Right cardiac atrium (tissue), 5 donors: ENCODE measurements at regions not wholly inside any gene's neighbourhood (a gene's known extent, or its start where the extent isn't known, plus 50 kb on each side); places are given as distances from the start of the nearest gene placed in this dataset.

Experiments used
- ATAC-seq, 2 donors: fragments of 200-7000 bp; cut with Tn5 transposase; one replicate each; pipeline versions ENCODE4 v1.8.0 to v1.9.1; 2020; ENCODE audit warnings: moderate library complexity in 2 of 2, mild to moderate bottlenecking in 1 of 2
- DNase-seq, 3 donors: peaks; one replicate each; pipeline ENCODE4 v3.0.0-alpha.2; 2020
- H3K27ac ChIP-seq: one replicate; pipeline ENCODE4 v1.5.1; 2013; ENCODE audit warnings: mild to moderate bottlenecking, low read length, control low read depth, moderate library complexity
- H3K27me3 ChIP-seq: one replicate; pipeline ENCODE4 v1.6.1; 2013; ENCODE audit not compliant: control insufficient read depth, insufficient read depth
- H3K4me1 ChIP-seq: one replicate; pipeline ENCODE4 v1.6.1; 2013; ENCODE audit warnings: low read length; ENCODE audit not compliant: control insufficient read depth, insufficient read depth
- H3K4me3 ChIP-seq: one replicate; pipeline ENCODE4 v1.5.1; 2013; ENCODE audit warnings: low read length, control low read depth
- H3K9me3 ChIP-seq: one replicate; pipeline ENCODE4 v1.6.1; 2013; ENCODE audit warnings: low read length; ENCODE audit not compliant: control insufficient read depth
- WGBS: extraction: QIAGEN DNeasy Blood & Tissue Kit; methylation state at CpG from one replicate; pipeline ENCODE4 v1.1.7; 2013; 5-methylcytosine and 5-hydroxymethylcytosine counted together
- intact Hi-C, 4 donors: fragments of 100-400 bp; cut with DNase I; formaldehyde crosslinking; loops; one replicate each; pipeline versions ENCODE4 v1.11.0 to v1.14.0; 2022 to 2023
- donor health status: healthy with polysubstance abuse.
- donor health status: DM: no; HTN: yes; CAD: no.
- donor health status: DM: no; HTN: no; CAD: no.
- donor health status: DM: no; HTN: yes; CAD: no; lungs with severe emphysema.
- donor health status: DM: yes; HTN: yes; CAD: no.

DNA sequence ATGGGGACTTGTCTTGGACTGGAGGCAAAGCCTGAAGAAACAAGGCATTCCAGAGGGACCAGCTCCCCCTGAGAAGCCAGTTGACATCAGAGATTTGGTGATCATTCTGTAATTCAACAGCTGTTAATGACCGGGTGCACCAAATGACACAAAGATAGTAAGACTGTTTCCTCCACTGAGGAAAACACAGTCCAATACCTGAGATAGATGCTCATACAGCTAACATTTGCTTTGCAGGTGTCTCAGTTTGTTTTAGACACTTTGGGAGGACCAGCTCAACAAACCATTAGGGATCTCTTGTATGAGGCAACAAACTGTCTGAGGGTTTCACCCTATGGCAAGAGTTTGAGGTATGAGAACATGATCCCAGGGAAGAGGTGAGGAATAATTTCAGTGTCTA lies 237.2 kb upstream of the PLET1 start:
- no peak overlapping the region for H3K27ac ChIP-seq
- intact Hi-C loops: no loop called here
- 74% methylated on average over 1 of the region's 1 CpG for WGBS
- ATAC-seq (no peak), DNase-seq (no peak)
- no peaks in the 10 kb centered on the region for H3K4me1 ChIP-seq
- no peaks in the 10 kb centered on the region for H3K9me3 ChIP-seq
- H3K4me3 ChIP-seq: no peak overlapping the region
- H3K27me3 ChIP-seq: no peaks in the 10 kb centered on the region

GRCh38 chr11:112498701-112499100 lies 238.0 kb upstream of the PLET1 start:
- H3K27ac ChIP-seq: no peak overlapping the region
- H3K4me3 ChIP-seq: no peak overlapping the region
- no peaks in the 10 kb centered on the region for H3K4me1 ChIP-seq
- DNase-seq (no peak), ATAC-seq (no peak)
- no peaks in the 10 kb centered on the region for H3K9me3 ChIP-seq
- no peaks in the 10 kb centered on the region for H3K27me3 ChIP-seq
- WGBS: 74% methylated on average over 5 of the region's 5 CpGs
- intact Hi-C loops: no loop called here

DNA sequence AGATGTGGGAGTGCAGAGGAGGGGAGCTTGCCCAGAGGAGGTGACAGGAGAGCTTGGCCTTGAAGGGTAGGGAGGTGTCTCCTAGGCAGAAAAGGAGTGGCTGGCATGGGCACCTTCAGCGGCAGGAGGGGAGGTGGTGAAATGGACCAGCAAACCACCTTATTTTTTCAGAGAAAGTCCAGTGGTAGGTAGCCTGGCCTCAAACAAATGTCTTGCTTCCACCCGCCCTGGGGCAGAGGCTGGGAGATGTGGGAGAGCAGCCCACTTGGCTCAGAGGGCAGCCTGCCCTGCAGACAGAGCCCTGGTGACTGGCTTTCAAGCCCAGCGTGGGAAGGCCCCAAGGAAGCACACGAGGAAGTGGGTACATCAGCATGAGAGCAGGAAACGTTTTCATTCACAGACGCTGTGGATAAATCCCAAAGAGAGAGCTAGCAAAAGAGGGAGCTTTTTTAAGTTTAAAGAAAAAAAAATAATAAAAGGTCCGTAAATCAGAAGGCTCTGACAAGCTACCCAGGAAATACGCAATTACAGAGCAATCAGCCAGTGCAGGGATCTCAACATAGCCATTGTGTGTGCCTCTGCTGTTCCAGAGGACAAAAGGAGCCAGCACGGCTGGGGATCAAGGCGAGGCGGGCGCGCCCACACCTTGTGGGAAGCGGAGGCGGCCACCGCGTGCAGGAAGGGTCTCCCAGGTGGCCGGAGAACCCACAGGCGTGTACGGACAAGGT lies 238.7 kb upstream of the PLET1 start:
- intact Hi-C loops: no loop called here
- H3K4me3 ChIP-seq: no peak overlapping the region
- 71% methylated on average over 20 of the region's 20 CpGs for WGBS
- DNase-seq: no peak
- H3K9me3 ChIP-seq: no peaks in the 10 kb centered on the region
- no peak overlapping the region for H3K27ac ChIP-seq
- H3K27me3 ChIP-seq: no peaks in the 10 kb centered on the region
- no peak for ATAC-seq
- no peaks in the 10 kb centered on the region for H3K4me1 ChIP-seq

GRCh38 chr11:112499881-112500204 lies 239.2 kb upstream of the PLET1 start:
- no peaks in the 10 kb centered on the region for H3K4me1 ChIP-seq
- WGBS: 92% methylated on average over 10 of the region's 10 CpGs
- intact Hi-C loops: no loop called here

GRCh38 chr11:112503410-112503809 lies 242.8 kb upstream of the PLET1 start:
- H3K4me3 ChIP-seq: no peak overlapping the region
- H3K27ac ChIP-seq: no peak overlapping the region
- H3K27me3 ChIP-seq: no peaks in the 10 kb centered on the region
- intact Hi-C loops: no loop called here
- DNase-seq (no peak), ATAC-seq (no peak)
- H3K4me1 ChIP-seq: no peaks in the 10 kb centered on the region
- H3K9me3 ChIP-seq: no peaks in the 10 kb centered on the region
- WGBS: 72% methylated on average over 5 of the region's 5 CpGs

More at GRCh38 chr11:112499881-112500204, 239.2 kb upstream of the PLET1 start:
- ATAC-seq (no peak), DNase-seq (no peak)
- Histone ChIP-seq H3K27ac (no peak overlapping the region), H3K4me3 (no peak overlapping the region), H3K9me3 (no peaks in the 10 kb centered on the region), H3K27me3 (no peaks in the 10 kb centered on the region)

DNA sequence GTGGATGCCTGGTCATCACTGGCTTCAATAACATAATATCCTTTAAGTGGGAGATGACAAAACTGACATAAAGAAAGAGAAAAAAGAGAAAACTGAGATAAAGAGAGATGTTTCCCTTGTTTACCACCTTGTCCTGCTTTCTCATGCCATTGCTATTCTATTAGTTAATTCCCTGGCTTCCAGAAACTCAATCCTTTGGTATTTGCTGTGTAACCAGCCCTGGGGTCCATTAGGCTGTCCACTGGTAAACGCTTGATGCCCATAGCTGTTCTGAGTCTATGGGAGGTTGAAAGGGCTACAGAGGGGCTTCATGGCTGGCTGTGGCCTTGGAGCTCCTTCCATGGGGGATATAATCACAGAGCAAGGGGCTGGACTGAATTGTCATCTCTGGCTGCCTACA lies 243.4 kb upstream of the PLET1 start:
- Histone ChIP-seq H3K9me3 (no peaks in the 10 kb centered on the region), H3K4me1 (no peaks in the 10 kb centered on the region), H3K4me3 (no peak overlapping the region), H3K27me3 (no peaks in the 10 kb centered on the region), H3K27ac (no peak overlapping the region)
- DNase-seq (no peak), ATAC-seq (no peak)
- intact Hi-C loops: no loop called here
- WGBS: 91% methylated on average over 1 of the region's 1 CpG

DNA sequence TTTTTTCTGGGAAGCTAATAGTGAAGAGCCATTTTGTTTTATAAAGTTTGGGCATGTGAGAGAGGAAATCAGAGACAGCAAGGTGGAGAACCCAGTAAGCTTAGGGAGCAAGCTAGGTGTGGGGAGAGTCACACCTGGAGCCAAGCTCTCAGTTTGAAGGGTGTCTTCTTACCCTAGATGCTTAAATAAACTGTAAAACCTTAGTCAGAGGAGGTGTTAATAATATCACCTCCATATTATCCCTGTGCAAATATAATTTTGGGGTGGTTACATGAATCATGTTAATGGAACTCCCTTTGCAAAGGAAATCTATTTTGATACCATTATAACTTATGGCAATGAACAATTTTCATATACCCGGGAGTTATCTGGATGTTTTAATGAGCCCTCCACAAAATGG lies 246.2 kb upstream of the PLET1 start:
- Histone ChIP-seq H3K27ac (no peak overlapping the region), H3K4me3 (no peak overlapping the region), H3K9me3 (no peaks in the 10 kb centered on the region), H3K4me1 (no peaks in the 10 kb centered on the region), H3K27me3 (no peaks in the 10 kb centered on the region)
- DNase-seq (no peak), ATAC-seq (no peak)
- intact Hi-C loops: no loop called here
- WGBS: 79% methylated on average over 1 of the region's 1 CpG

GRCh38 chr11:112507281-112507680 lies 246.6 kb upstream of the PLET1 start:
- 35% methylated on average over 2 of the region's 2 CpGs for WGBS
- Histone ChIP-seq H3K4me3 (no peak overlapping the region), H3K27me3 (no peaks in the 10 kb centered on the region), H3K27ac (no peak overlapping the region), H3K9me3 (no peaks in the 10 kb centered on the region), H3K4me1 (no peaks in the 10 kb centered on the region)
- intact Hi-C loops: no loop called here
- no peak for ATAC-seq
- DNase-seq: no peak

DNA sequence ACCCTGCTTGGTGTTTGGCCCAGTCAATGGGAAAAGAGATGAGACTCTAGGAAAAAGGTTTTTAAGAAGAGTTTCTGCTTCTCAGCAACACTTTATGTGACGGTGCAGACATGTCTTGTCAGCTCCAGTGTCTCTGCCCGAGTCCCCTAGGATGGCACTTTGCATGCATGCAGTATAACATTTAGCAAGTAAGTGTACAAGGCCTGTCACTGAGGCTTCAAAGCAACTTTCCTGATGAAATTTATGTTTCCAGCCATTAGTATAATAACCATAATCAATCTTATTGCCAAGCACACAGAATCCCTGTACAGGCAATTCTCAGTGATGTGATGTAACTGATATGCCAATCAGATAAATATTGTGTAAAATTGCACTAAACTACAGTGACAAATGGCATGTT lies 248.1 kb upstream of the PLET1 start:
- intact Hi-C loops: no loop called here
- WGBS: 81% methylated on average over 2 of the region's 2 CpGs
- H3K4me1 ChIP-seq: no peaks in the 10 kb centered on the region
- ATAC-seq (no peak), DNase-seq (no peak)
- H3K4me3 ChIP-seq: no peak overlapping the region
- H3K27ac ChIP-seq: no peak overlapping the region
- no peaks in the 10 kb centered on the region for H3K9me3 ChIP-seq
- H3K27me3 ChIP-seq: no peaks in the 10 kb centered on the region

GRCh38 chr11:112509300-112509699 lies 248.6 kb upstream of the PLET1 start:
- no peaks in the 10 kb centered on the region for H3K4me1 ChIP-seq
- WGBS: 70% methylated on average over 2 of the region's 2 CpGs
- H3K4me3 ChIP-seq: no peak overlapping the region
- H3K27ac ChIP-seq: no peak overlapping the region
- ATAC-seq (no peak), DNase-seq (no peak)
- intact Hi-C loops: no loop called here
- H3K9me3 ChIP-seq: no peaks in the 10 kb centered on the region
- H3K27me3 ChIP-seq: no peaks in the 10 kb centered on the region

DNA sequence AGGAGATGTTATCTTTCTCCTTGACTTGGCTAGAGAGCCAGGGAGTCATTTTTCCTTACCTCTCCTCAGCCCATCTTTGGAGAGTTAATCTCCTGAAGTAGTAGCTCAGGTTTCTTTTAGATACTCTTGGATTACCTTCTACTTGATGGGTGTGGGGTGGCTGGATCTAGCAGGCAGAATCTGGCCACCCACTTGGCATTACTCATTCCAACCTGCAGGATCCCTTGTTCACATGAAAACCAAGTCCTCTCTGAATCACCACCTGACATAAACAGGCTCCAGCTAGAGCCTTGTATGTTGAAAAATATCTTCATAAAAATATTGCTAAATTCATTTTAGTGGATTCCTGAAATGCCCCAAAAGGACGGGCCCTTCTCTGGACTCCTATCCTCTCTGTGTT lies 250.6 kb upstream of the PLET1 start:
- 70% methylated on average over 1 of the region's 1 CpG for WGBS
- Histone ChIP-seq H3K27me3 (no peaks in the 10 kb centered on the region), H3K9me3 (no peaks in the 10 kb centered on the region), H3K27ac (no peak overlapping the region), H3K4me1 (no peaks in the 10 kb centered on the region), H3K4me3 (no peak overlapping the region)
- no peak for ATAC-seq
- intact Hi-C loops: no loop called here
- DNase-seq: no peak

- ATAC-seq: no peak
- intact Hi-C loops: no loop called here
- 29% methylated on average over 1 of the region's 1 CpG for WGBS
- Histone ChIP-seq H3K4me1 (no peaks in the 10 kb centered on the region), H3K9me3 (no peaks in the 10 kb centered on the region), H3K27ac (no peak overlapping the region), H3K4me3 (no peak overlapping the region), H3K27me3 (no peaks in the 10 kb centered on the region)
- DNase-seq: no peak
Observed at GRCh38 chr11:112511911-112512310, 251.3 kb upstream of the PLET1 start.
